Activated gamma-delta T cell (primary cell): ENCODE measurements at regions not wholly inside any gene's neighbourhood (a gene's known extent, or its start where the extent isn't known, plus 50 kb on each side); places are given as distances from the start of the nearest gene placed in this dataset.
"Not testable (repeated sequence)": the region's sequence is repeated elsewhere in the genome, so short reads cannot be mapped to it uniquely, and the experiment has no call there.

Experiments
- DNase-seq: peaks from one replicate; lab custom pipeline; 2025; lab: John Stamatoyannopoulos, UW

DNA sequence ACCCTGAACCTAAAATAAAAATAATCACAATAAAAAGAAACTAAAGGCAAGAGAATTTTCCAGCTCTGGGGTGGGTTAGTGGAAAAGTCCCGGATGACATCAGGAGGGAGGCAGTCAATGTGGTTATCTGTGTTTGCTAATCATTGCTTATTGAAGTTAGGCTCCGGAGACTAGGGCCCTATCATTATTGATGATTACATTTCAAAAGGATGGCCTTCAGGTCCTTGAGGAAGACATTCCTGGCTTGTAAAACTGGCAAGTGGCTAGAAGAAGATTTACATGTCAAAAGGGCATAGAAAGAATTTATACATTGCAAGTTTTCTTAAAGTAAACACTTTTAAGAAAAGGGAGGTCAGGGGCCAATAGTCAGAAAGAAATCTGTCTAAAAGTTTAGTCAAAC, 123.4 kb downstream of the POSTN start:
- no peak for DNase-seq

- DNase-seq: no peak
These were observed 125.5 kb downstream of the POSTN start for GRCh38 chr13:37473035-37473434.

DNA sequence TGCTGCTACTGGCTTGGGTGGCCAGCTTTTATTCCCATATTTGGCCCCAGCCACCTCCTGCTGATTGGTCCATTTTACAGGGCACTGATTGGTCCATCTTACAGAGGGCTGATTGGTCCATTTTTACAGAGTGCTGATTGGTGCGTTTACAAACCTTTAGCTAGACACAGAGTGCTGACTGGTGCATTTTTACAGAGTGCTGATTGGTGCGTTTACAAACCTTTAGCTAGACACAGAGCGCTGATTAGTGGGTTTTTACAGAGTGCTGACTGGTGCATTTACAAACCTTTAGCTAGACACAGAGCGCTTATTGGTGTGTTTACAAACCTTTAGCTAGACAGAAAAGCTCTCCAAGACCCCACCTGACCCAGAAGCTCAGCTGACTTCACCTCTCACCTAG, 126.3 kb downstream of the POSTN start:
- DNase-seq: not testable (repeated sequence)

- DNase-seq: no peak
These were observed 138.4 kb downstream of the POSTN start for GRCh38 chr13:37460166-37460565.

GRCh38 chr13:37457612-37458011, 141.0 kb downstream of the POSTN start:
- no peak for DNase-seq

DNA sequence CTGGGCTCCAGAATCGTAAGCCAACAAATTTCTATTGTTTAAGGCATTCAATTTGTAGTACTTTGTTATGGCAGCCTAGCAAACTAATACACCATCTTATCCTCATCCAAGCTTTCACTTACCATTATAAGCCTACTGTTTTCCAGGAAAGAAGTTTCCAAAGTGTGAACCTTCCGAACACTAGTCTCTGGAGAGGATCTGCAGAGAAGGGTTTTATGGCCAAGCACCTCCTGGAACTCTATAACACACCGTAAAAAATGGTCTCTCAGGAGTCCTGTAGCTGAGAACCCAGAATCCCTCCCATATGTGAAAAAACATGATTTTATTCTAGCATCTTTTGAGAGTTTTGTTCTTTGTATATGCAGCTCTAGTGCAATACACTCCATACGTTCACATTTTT, 142.1 kb downstream of the POSTN start:
- DNase-seq: no peak

GRCh38 chr13:37456041-37456440, 142.5 kb downstream of the POSTN start:
- DNase-seq: no peak

DNA sequence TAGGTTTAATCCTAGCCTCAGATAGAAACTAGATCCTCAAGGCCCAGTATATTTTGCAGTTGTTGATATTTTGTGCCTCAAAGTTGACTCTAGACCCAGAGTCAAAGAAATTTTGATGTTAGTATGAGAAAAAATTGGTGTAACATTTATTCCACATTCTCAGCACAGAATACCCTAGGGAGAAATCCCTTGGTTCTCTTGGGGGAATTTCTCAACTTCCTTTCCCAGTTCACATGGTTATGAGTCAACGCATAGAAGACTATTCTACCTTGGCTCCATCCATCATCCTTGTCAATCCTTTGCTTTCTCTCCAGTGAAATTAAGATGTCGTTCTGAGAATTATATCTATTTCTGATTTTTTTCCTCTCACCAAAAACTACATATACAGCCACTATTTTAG, 145.3 kb downstream of the POSTN start:
- DNase-seq: no peak

DNA sequence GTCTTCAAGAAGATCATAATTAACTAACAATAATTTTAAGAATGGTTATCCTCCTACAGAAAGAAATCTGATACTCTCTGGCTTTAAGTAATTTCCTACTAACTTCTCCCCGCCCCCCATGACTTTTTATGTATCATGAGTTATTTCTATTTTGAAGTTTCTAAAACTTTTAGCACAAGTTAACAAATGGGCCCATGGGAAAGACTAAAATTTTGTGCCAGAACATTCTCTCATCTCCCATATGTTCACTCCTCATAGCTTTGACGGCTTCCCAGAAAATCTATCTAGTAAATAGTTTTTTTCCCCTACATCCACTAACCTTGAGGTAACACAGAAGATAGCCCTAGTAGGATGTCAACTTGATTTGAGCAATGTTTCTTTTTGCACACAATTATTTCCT, 148.3 kb downstream of the POSTN start:
- DNase-seq: no peak

- DNase-seq: no peak
These were observed 150.4 kb downstream of the POSTN start for GRCh38 chr13:37448153-37448552.

DNA sequence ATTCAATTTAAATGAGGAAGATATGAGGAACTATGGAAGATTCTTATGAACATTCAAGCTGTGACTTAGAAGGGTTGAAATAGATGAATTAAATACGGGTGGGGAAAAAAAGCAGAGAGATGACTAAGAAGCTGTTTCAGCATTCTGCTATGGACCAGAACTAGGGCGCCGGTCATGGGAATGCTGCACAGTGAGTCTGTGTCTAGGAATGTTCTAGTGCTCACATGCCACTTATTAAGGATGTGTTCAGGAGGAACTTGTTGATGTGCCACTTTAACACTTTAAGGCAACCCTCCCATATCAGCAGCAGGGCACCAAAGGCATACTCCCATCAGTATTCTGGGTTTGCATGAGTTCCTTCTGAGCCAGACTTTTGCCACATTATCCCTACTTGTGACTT, 152.1 kb downstream of the POSTN start:
- DNase-seq: no peak

GRCh38 chr13:37443538-37443937, 155.0 kb downstream of the POSTN start:
- DNase-seq: no peak

GRCh38 chr13:37442996-37443395, 155.6 kb downstream of the POSTN start:
- no peak for DNase-seq

GRCh38 chr13:37435881-37436280, 162.7 kb downstream of the POSTN start:
- DNase-seq: no peak

DNA sequence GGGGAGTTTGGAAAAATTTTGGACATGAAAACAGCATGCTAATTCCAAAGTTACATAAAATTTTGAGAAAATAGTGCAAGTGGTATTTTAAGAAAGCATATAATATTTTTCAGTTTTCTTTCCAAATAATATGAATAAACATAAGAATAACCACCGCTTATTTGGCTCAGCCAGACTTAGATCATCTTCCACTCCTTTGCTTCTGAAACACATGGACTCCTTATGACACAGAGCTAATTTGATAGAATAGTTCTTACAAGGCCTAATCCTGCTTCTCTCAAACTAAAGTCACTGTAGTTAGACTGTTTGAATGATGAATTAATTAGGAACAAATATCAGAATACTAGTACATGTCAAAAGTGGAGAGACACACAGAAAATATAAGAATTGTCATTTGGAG, 165.5 kb downstream of the POSTN start:
- no peak for DNase-seq

DNA sequence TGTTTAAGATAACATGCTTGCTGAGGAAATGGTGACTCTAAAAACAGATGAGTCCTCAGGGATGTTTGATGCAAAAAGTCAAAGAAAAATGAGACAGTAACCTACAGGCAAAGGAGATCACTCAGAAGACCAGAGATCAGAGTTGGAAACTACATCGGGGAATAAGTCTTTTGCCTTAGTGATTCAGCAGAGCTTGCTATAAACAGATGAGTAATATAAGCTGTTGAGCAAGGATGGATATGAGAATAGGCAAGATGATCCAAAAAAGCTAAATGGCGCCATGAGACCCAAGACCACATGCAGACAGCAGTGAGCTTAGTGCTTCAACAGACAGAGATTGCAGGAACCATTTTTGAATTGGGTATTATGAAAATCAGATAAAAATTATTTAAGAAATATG, 168.6 kb downstream of the POSTN start:
- DNase-seq: no peak

GRCh38 chr13:37427843-37428494, 170.6 kb downstream of the POSTN start:
- no peak for DNase-seq

- DNase-seq: no peak
These were observed 180.1 kb downstream of the POSTN start for GRCh38 chr13:37418490-37418889.

GRCh38 chr13:37417060-37417441, 181.5 kb downstream of the POSTN start:
- DNase-seq: no peak

DNA sequence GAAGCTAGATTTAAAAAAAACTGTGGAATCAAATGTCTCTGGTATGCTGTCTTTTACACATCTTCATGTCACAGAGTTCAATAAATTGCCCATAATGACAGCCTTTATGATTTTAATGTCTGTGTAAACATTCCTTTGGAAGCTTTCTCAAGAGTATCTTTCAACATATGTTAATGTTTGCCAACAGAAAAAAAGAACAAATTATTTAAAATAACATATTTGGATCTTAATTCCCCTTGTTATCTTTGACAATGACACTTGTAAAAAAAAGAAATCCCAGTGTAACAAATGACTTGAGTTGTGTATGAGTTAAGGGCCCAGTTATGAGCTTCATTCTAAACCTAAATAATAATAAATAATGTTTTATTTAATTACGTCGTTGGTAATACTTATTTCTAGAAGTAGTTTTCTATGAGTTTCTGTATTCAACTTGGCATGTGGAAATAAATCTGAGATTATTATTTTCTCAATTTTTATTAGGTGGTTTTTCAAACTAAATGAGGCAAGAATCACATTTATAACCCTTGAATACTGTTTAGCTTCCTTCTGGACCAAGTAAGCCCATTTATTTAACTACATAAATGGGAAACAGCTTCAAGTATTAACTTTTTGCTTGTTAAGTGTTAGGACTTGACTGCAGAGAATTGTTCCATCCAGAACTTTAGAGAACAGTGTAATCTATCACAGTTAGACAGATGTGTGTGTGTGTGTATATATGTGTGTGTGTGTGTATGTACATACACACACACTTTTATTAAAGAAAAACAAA, 182.1 kb downstream of the POSTN start:
- no peak for DNase-seq

DNA sequence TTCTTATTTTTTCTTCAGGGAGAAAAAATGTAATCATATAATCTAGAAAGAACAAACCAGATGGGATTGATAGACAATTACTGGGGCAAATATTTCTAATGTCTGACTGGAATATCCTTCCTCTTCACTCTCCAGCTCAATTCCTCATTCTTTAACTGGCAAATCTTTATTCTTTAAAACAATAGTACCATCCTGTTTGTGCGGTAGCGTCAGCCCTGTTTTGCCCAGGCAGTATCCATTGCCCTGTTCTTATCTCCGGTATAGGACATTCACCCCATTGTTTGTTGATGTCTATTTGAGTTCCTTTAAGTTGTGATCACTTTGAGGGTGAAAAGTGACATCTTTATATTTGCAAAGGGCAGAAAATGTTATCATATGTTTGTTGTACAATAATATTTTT, 185.4 kb downstream of the POSTN start:
- no peak for DNase-seq

DNA sequence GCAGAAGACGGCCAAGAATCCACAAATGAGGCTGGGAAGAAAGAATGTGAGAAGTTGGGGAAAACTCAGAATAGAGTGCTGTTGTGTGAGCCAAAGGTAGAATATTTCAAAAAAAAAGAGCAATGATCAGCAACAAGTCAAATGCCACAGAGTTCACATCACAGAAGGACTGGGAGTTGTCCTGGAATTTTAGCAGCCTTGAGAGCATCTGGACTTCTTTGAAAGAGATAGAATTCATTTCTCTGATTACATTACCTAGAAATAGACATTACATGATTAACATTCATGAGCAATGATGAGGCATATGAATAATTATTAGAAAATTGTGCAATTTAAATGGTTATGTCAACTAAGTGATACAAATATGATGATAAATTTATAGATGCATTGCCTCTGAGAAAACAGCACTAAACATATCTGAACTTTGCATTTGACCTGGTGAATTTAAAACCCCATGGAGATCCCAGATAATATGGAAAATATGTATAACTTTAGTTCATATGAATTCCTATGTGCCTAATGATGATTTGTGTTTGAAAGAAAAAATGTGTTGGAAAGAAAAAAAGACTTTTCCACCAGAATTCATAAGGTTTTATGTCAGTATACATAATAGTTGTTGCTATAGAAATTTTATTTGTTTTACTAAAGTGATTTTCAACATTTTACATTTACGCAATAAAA, 186.2 kb downstream of the POSTN start:
- no peak for DNase-seq

GRCh38 chr13:37410316-37410715, 188.3 kb downstream of the POSTN start:
- no peak for DNase-seq
